CD14-positive monocyte (primary cell): ENCODE measurements at regions not wholly inside any gene's neighbourhood (a gene's known extent, or its start where the extent isn't known, plus 50 kb on each side); places are given as distances from the start of the nearest gene placed in this dataset.

Experiments
- DNase-seq, 3 donors: peaks; one replicate each; pipeline ENCODE4 v3.0.0-alpha.2; 2011 to 2022
- H2AFZ ChIP-seq: 2 replicates; pipeline ENCODE4 v1.6.0; 2012; ENCODE audit warnings: mild to moderate bottlenecking, low read depth, low read length, inconsistent platforms; ENCODE audit not compliant: insufficient read depth, poor library complexity, severe bottlenecking
- H3K27ac ChIP-seq, 2 donors: 1 replicate in 1 of 2; 2 replicates in 1 of 2; pipeline ENCODE4 v1.5.1; 2012 to 2013; ENCODE audit warnings: low read length in 2 of 2, control low read depth in 1 of 2, inconsistent platforms in 1 of 2, low read depth in 1 of 2, mild to moderate bottlenecking in 1 of 2
- H3K27me3 ChIP-seq, 2 donors: one replicate each; pipeline versions ENCODE4 v1.6.0 to v1.6.1; 2011 to 2013; ENCODE audit warnings: low read length in 2 of 2; ENCODE audit not compliant: control insufficient read depth in 2 of 2, insufficient read depth in 2 of 2
- H3K36me3 ChIP-seq, 2 donors: replicated peaks in 1 of 2; 1 replicate in 1 of 2; 2 replicates in 1 of 2; pipeline versions ENCODE4 v1.5.1 to v1.6.1; 2012 to 2013; ENCODE audit warnings: low read length in 2 of 2, control low read depth in 1 of 2, inconsistent platforms in 1 of 2, mild to moderate bottlenecking in 1 of 2; ENCODE audit not compliant: insufficient read depth in 2 of 2, control insufficient read depth in 1 of 2
- H3K4me1 ChIP-seq, 2 donors: 1 replicate in 1 of 2; 2 replicates in 1 of 2; pipeline versions ENCODE4 v1.5.1 to v1.6.1; 2012 to 2013; ENCODE audit warnings: low read length in 2 of 2, control low read depth in 1 of 2, inconsistent platforms in 1 of 2, mild to moderate bottlenecking in 1 of 2, moderate library complexity in 1 of 2; ENCODE audit not compliant: insufficient read depth in 2 of 2, control insufficient read depth in 1 of 2
- H3K4me2 ChIP-seq: replicated peaks from 2 replicates; pipeline ENCODE3; 2012; ENCODE audit warnings: low read length, moderate library complexity, mild to moderate bottlenecking; ENCODE audit not compliant: poor library complexity, severe bottlenecking; ENCODE audit errors: extremely low read depth
- H3K4me3 ChIP-seq, 3 experiments: fragments of 200-600 bp in 1 of 3; sonication (generic) in 1 of 3; replicated peaks in 1 of 3; 1 replicate in 2 of 3; 2 replicates in 1 of 3; pipeline ENCODE4 v1.5.1; 2011 to 2013; ENCODE audit warnings: low read length in 3 of 3, mild to moderate bottlenecking in 3 of 3, control low read depth in 2 of 3, low read depth in 2 of 3, inconsistent platforms in 1 of 3, moderate library complexity in 1 of 3
- H3K79me2 ChIP-seq: 2 replicates; pipeline ENCODE4 v1.6.0; 2012; ENCODE audit warnings: mild to moderate bottlenecking, control low read depth, inconsistent platforms, low read length, moderate library complexity; ENCODE audit not compliant: insufficient read depth
- H3K9ac ChIP-seq: 2 replicates; pipeline ENCODE4 v1.6.0; 2017; ENCODE audit warnings: low read length, mild to moderate bottlenecking; ENCODE audit not compliant: insufficient read depth, poor library complexity, severe bottlenecking
- H3K9me3 ChIP-seq, 2 donors: replicated peaks in 1 of 2; 1 replicate in 1 of 2; 2 replicates in 1 of 2; pipeline versions ENCODE4 v1.5.1 to v1.6.1; 2012 to 2013; ENCODE audit warnings: low read length in 2 of 2, control low read depth in 1 of 2; ENCODE audit not compliant: control insufficient read depth in 1 of 2, insufficient read depth in 1 of 2
- H4K20me1 ChIP-seq: 2 replicates; pipeline ENCODE4 v1.6.0; 2012; ENCODE audit warnings: mild to moderate bottlenecking, low read length, control low read depth, moderate library complexity; ENCODE audit not compliant: insufficient read depth
- H3K27ac Mint-ChIP-seq, 7 donors: one replicate each; pipeline ENCODE4 v1.8.0; 2020; ENCODE audit warnings: mild to moderate bottlenecking in 7 of 7, mixed read lengths in 7 of 7, moderate library complexity in 6 of 7, inconsistent platforms in 2 of 7
- H3K27me3 Mint-ChIP-seq, 3 donors: one replicate each; pipeline ENCODE4 v1.8.0; 2021 to 2022; ENCODE audit warnings: low read depth in 3 of 3, mild to moderate bottlenecking in 3 of 3, mixed read lengths in 3 of 3, moderate library complexity in 3 of 3, inconsistent platforms in 1 of 3
- H3K36me3 Mint-ChIP-seq, 2 donors: one replicate each; pipeline ENCODE4 v1.8.0; 2020; ENCODE audit warnings: mixed read lengths in 2 of 2, inconsistent platforms in 1 of 2, mild to moderate bottlenecking in 1 of 2
- H3K4me1 Mint-ChIP-seq: one replicate; pipeline ENCODE4 v1.8.0; 2020; ENCODE audit warnings: mild to moderate bottlenecking, mixed read lengths
- H3K4me3 Mint-ChIP-seq, 2 donors: one replicate each; pipeline ENCODE4 v1.8.0; 2020; ENCODE audit warnings: mild to moderate bottlenecking in 2 of 2, mixed read lengths in 2 of 2, moderate library complexity in 1 of 2
- H3K9me3 Mint-ChIP-seq, 7 donors: one replicate each; pipeline ENCODE4 v1.8.0; 2020 to 2022; ENCODE audit warnings: mixed read lengths in 7 of 7, mild to moderate bottlenecking in 6 of 7, moderate library complexity in 6 of 7, inconsistent platforms in 2 of 7
- CTCF ChIP-seq: fragments of 200-600 bp; IDR thresholded peaks from one replicate; pipeline ENCODE4 v1.8.0; 2022; ENCODE audit warnings: antibody characterized with exemption, mild to moderate bottlenecking
- WGBS: methylation state at CpG from one replicate; pipeline ENCODE4 v1.1.5; 2013; ENCODE audit warnings: missing lambda C conversion rate; ENCODE audit not compliant: insufficient coverage; 5-methylcytosine and 5-hydroxymethylcytosine counted together
- intact Hi-C, 2 donors: fragments of 100-400 bp; cut with micrococcal nuclease; formaldehyde crosslinking; loops; one replicate each; pipeline versions ENCODE4 v1.15.0 to v1.15.1; 2023

- no peak overlapping the region for H3K4me2 ChIP-seq
- peaks cover 6 to 30% of the 10 kb centered on the region in 2 donors for H3K9me3 ChIP-seq
- H3K9ac ChIP-seq = no peak overlapping the region
Measured at GRCh38 chr6:104186831-104187230, 672.9 kb downstream of the HACE1 start.

GRCh38 chr6:104183816-104184435 is 675.8 kb downstream of the HACE1 start:
- Mint-ChIP-seq H3K4me3 (no peak overlapping the region), H3K27ac (no peak overlapping the region), H3K9me3 (peaks cover 2 to 12% (median 7%) of the 10 kb centered on the region in 7 donors), H3K36me3 (no peaks in the 10 kb centered on the region), H3K27me3 (no peaks in the 10 kb centered on the region), H3K4me1 (no peaks in the 10 kb centered on the region)
- Histone ChIP-seq H3K9ac (no peak overlapping the region), H3K36me3 (no peaks in the 10 kb centered on the region), H3K79me2 (no peaks in the 10 kb centered on the region), H3K27ac (no peak overlapping the region), H2AFZ (no peak overlapping the region), H3K4me2 (no peak overlapping the region), H4K20me1 (no peaks in the 10 kb centered on the region), H3K9me3 (peaks cover 6 to 25% of the 10 kb centered on the region in 2 donors), H3K4me3 (no peak overlapping the region), H3K4me1 (no peaks in the 10 kb centered on the region), H3K27me3 (no peaks in the 10 kb centered on the region)
- intact Hi-C loops = no loop called here
- 100% methylated on average over 1 of the region's 3 CpGs for WGBS
- no peak for TF ChIP-seq CTCF
- DNase-seq = no peak

More at GRCh38 chr6:104186831-104187230, 672.9 kb downstream of the HACE1 start:
- H3K79me2 ChIP-seq = no peaks in the 10 kb centered on the region
- no peak overlapping the region for H2AFZ ChIP-seq
- Mint-ChIP-seq H3K9me3 (peaks cover 3 to 12% (median 10%) of the 10 kb centered on the region in 7 donors), H3K36me3 (no peaks in the 10 kb centered on the region), H3K27me3 (no peaks in the 10 kb centered on the region), H3K27ac (no peak overlapping the region), H3K4me1 (no peaks in the 10 kb centered on the region), H3K4me3 (no peak overlapping the region)
- no peak overlapping the region for H3K27ac ChIP-seq
- 80% methylated on average over 1 of the region's 3 CpGs for WGBS
- no peaks in the 10 kb centered on the region for H3K27me3 ChIP-seq
- H4K20me1 ChIP-seq = no peaks in the 10 kb centered on the region
- H3K36me3 ChIP-seq = no peaks in the 10 kb centered on the region
- H3K4me3 ChIP-seq = no peak overlapping the region
- intact Hi-C loops = no loop called here
- no peak for TF ChIP-seq CTCF
- no peaks in the 10 kb centered on the region for H3K4me1 ChIP-seq
- DNase-seq = no peak
